Ecto neural progenitor cell (in vitro differentiated cells): ENCODE measurements at regions not wholly inside any gene's neighbourhood (a gene's known extent, or its start where the extent isn't known, plus 50 kb on each side); places are given as distances from the start of the nearest gene placed in this dataset.
A peak's percentile ranks its signal among the peaks of the same experiment; 100 is the strongest.

Experiments
- DNase-seq: peaks from one replicate; pipeline ENCODE4 v3.0.0-alpha.2; 2018; ENCODE audit warnings: low spot score

GRCh38 chr14:96143906-96144305 lies 60.7 kb upstream of the BDKRB2 start:
- DNase-seq: no peak

- DNase-seq: no peak
Observed at GRCh38 chr14:96145116-96145864, 59.3 kb upstream of the BDKRB2 start.

- no peak for DNase-seq
Observed at GRCh38 chr14:96146131-96146771, 58.4 kb upstream of the BDKRB2 start.

- DNase-seq: no peak
Observed at GRCh38 chr14:96148631-96149030, 56.0 kb upstream of the BDKRB2 start.

- DNase-seq: no peak
Observed at GRCh38 chr14:96149131-96149530, 55.5 kb upstream of the BDKRB2 start.

GRCh38 chr14:96150214-96150613 lies 54.4 kb upstream of the BDKRB2 start:
- DNase-seq: no peak

- DNase-seq: peak; percentile 30
Observed at GRCh38 chr14:96151242-96151641, 53.4 kb upstream of the BDKRB2 start.

- no peak for DNase-seq
Observed at GRCh38 chr14:96153003-96153402, 51.6 kb upstream of the BDKRB2 start.
